IPS-15b (cell line): ENCODE measurements at regions not wholly inside any gene's neighbourhood (a gene's known extent, or its start where the extent isn't known, plus 50 kb on each side); places are given as distances from the start of the nearest gene placed in this dataset.

Experiments used
- H3K27me3 ChIP-seq: one replicate; pipeline ENCODE4 v1.6.1; 2013; ENCODE audit warnings: low read length; ENCODE audit not compliant: control insufficient read depth, insufficient read depth
- H3K36me3 ChIP-seq: one replicate; pipeline ENCODE4 v1.6.1; 2013; ENCODE audit warnings: low read length; ENCODE audit not compliant: control insufficient read depth, insufficient read depth
- H3K4me1 ChIP-seq: one replicate; pipeline ENCODE4 v1.6.1; 2013; ENCODE audit warnings: mild to moderate bottlenecking, low read length; ENCODE audit not compliant: control insufficient read depth, insufficient read depth
- H3K4me3 ChIP-seq: one replicate; pipeline ENCODE4 v1.5.1; 2013; ENCODE audit warnings: low read depth, low read length
- H3K9ac ChIP-seq: one replicate; pipeline ENCODE4 v1.6.1; 2013; ENCODE audit warnings: low read depth, mild to moderate bottlenecking, low read length
- H3K9me3 ChIP-seq: one replicate; pipeline ENCODE4 v1.6.1; 2013; ENCODE audit warnings: mild to moderate bottlenecking, low read length; ENCODE audit not compliant: control insufficient read depth, insufficient read depth

- peaks cover 10% of the 10 kb centered on the region for H3K4me1 ChIP-seq
- no peaks in the 10 kb centered on the region for H3K36me3 ChIP-seq
- H3K27me3 ChIP-seq: peaks cover 5% of the 10 kb centered on the region
- H3K9me3 ChIP-seq: no peaks in the 10 kb centered on the region
- H3K4me3 ChIP-seq: no peak overlapping the region
- H3K9ac ChIP-seq: no peak overlapping the region
Observed at GRCh38 chr3:45277636-45278035, 51.5 kb upstream of the TMEM158 start.

- no peak overlapping the region for H3K4me3 ChIP-seq
- no peaks in the 10 kb centered on the region for H3K36me3 ChIP-seq
- H3K9me3 ChIP-seq: no peaks in the 10 kb centered on the region
- H3K27me3 ChIP-seq: no peaks in the 10 kb centered on the region
- no peak overlapping the region for H3K9ac ChIP-seq
- peaks cover 5% of the 10 kb centered on the region for H3K4me1 ChIP-seq
Observed at GRCh38 chr3:45280232-45280631, 54.1 kb upstream of the TMEM158 start.

GRCh38 chr3:45280971-45281370 is 54.9 kb upstream of the TMEM158 start:
- H3K27me3 ChIP-seq: no peaks in the 10 kb centered on the region
- no peak overlapping the region for H3K9ac ChIP-seq

GRCh38 chr3:45283471-45283870 is 57.4 kb upstream of the TMEM158 start:
- Histone ChIP-seq H3K27me3 (no peaks in the 10 kb centered on the region), H3K9me3 (no peaks in the 10 kb centered on the region), H3K9ac (no peak overlapping the region), H3K36me3 (no peaks in the 10 kb centered on the region), H3K4me3 (no peak overlapping the region), H3K4me1 (no peaks in the 10 kb centered on the region)

More at GRCh38 chr3:45280971-45281370, 54.9 kb upstream of the TMEM158 start:
- no peaks in the 10 kb centered on the region for H3K4me1 ChIP-seq
- H3K4me3 ChIP-seq: no peak overlapping the region
- no peaks in the 10 kb centered on the region for H3K9me3 ChIP-seq
- H3K36me3 ChIP-seq: no peaks in the 10 kb centered on the region

- Histone ChIP-seq H3K4me1 (no peaks in the 10 kb centered on the region), H3K9me3 (no peaks in the 10 kb centered on the region), H3K36me3 (peaks cover 2% of the 10 kb centered on the region), H3K4me3 (no peak overlapping the region), H3K27me3 (no peaks in the 10 kb centered on the region), H3K9ac (no peak overlapping the region)
Observed at GRCh38 chr3:45297331-45297730, 71.2 kb upstream of the TMEM158 start.

GRCh38 chr3:45302470-45302869 is 76.4 kb upstream of the TMEM158 start:
- H3K9ac ChIP-seq: no peak overlapping the region
- no peaks in the 10 kb centered on the region for H3K9me3 ChIP-seq
- H3K4me1 ChIP-seq: no peaks in the 10 kb centered on the region
- no peak overlapping the region for H3K4me3 ChIP-seq
- H3K36me3 ChIP-seq: peaks cover 2% of the 10 kb centered on the region
- no peaks in the 10 kb centered on the region for H3K27me3 ChIP-seq

GRCh38 chr3:45306406-45307008 is 80.4 kb upstream of the TMEM158 start:
- peaks cover 10% of the 10 kb centered on the region for H3K4me1 ChIP-seq
- H3K36me3 ChIP-seq: no peaks in the 10 kb centered on the region
- no peaks in the 10 kb centered on the region for H3K9me3 ChIP-seq
- no peak overlapping the region for H3K9ac ChIP-seq
- H3K4me3 ChIP-seq: no peak overlapping the region
- no peaks in the 10 kb centered on the region for H3K27me3 ChIP-seq

- H3K27me3 ChIP-seq: no peaks in the 10 kb centered on the region
- H3K4me1 ChIP-seq: peaks cover 37% of the 10 kb centered on the region
- H3K9ac ChIP-seq: no peak overlapping the region
Observed at GRCh38 chr3:45309876-45310275, 78.5 kb upstream of the LARS2 start.

GRCh38 chr3:45311327-45311726 is 77.0 kb upstream of the LARS2 start:
- Histone ChIP-seq H3K9ac (peak overlapping the region; percentile 41), H3K9me3 (no peaks in the 10 kb centered on the region), H3K4me1 (peaks cover 37% of the 10 kb centered on the region), H3K36me3 (no peaks in the 10 kb centered on the region), H3K4me3 (no peak overlapping the region), H3K27me3 (no peaks in the 10 kb centered on the region)

More at GRCh38 chr3:45309876-45310275, 78.5 kb upstream of the LARS2 start:
- Histone ChIP-seq H3K9me3 (no peaks in the 10 kb centered on the region), H3K4me3 (no peak overlapping the region), H3K36me3 (no peaks in the 10 kb centered on the region)

GRCh38 chr3:45311953-45312801 is 76.2 kb upstream of the LARS2 start:
- no peaks in the 10 kb centered on the region for H3K36me3 ChIP-seq
- no peaks in the 10 kb centered on the region for H3K9me3 ChIP-seq
- no peaks in the 10 kb centered on the region for H3K27me3 ChIP-seq
- peak overlapping the region; percentile 16 for H3K9ac ChIP-seq
- H3K4me3 ChIP-seq: peak overlapping the region; percentile 28
- H3K4me1 ChIP-seq: peaks cover 37% of the 10 kb centered on the region

- Histone ChIP-seq H3K4me1 (peaks cover 37% of the 10 kb centered on the region), H3K27me3 (no peaks in the 10 kb centered on the region), H3K9me3 (no peaks in the 10 kb centered on the region), H3K36me3 (no peaks in the 10 kb centered on the region), H3K4me3 (peak overlapping the region; percentile 28), H3K9ac (peak overlapping the region; percentile 49)
Observed at GRCh38 chr3:45312836-45313493, 75.4 kb upstream of the LARS2 start.
